Transverse colon (tissue), 4 donors: ENCODE measurements at regions not wholly inside any gene's neighbourhood (a gene's known extent, or its start where the extent isn't known, plus 50 kb on each side); places are given as distances from the start of the nearest gene placed in this dataset.
"Not testable (repeated sequence)": the region's sequence is repeated elsewhere in the genome, so short reads cannot be mapped to it uniquely, and the experiment has no call there.

Experiments used
- DNase-seq: peaks from one replicate; pipeline ENCODE4 v3.0.0-alpha.2; 2019
- H3K27ac ChIP-seq, 4 donors: fragments of 200-600 bp; sonication (generic); 2 replicates each; pipeline ENCODE4 v1.5.1; 2016 to 2018; ENCODE audit warnings: inconsistent platforms in 4 of 4
- H3K27me3 ChIP-seq: fragments of 200-600 bp; sonication (generic); 2 replicates; pipeline ENCODE4 v1.5.1; 2017; ENCODE audit warnings: inconsistent platforms
- H3K36me3 ChIP-seq, 4 donors: fragments of 200-600 bp; sonication (generic); 2 replicates each; pipeline ENCODE4 v1.5.1; 2017 to 2019; ENCODE audit warnings: inconsistent platforms in 4 of 4
- H3K4me1 ChIP-seq, 4 donors: fragments of 200-600 bp; sonication (generic); 2 replicates each; pipeline ENCODE4 v1.5.1; 2017 to 2020; ENCODE audit warnings: inconsistent platforms in 4 of 4
- H3K4me3 ChIP-seq, 4 donors: fragments of 200-600 bp; sonication (generic); 1 replicate in 1 of 4; 2 replicates in 3 of 4; pipeline versions ENCODE4 v1.5.1 to v1.6.1; 2017 to 2019; ENCODE audit warnings: inconsistent platforms in 4 of 4
- H3K9me3 ChIP-seq, 2 donors: fragments of 200-600 bp; sonication (generic); 2 replicates each; pipeline ENCODE4 v1.5.1; 2017 to 2019; ENCODE audit warnings: inconsistent platforms in 2 of 2
- CTCF ChIP-seq, 5 experiments: fragments of 200-600 bp in 3 of 5; fragments of 450-650 bp in 2 of 5; sonication (generic) in 3 of 5; IDR thresholded peaks; 1 replicate in 2 of 5; 2 replicates in 3 of 5; pipeline ENCODE4 v1.5.1; 2016 to 2017; ENCODE audit warnings: antibody characterized with exemption in 5 of 5, inconsistent platforms in 3 of 5, mild to moderate bottlenecking in 2 of 5, moderate library complexity in 1 of 5
- EP300 ChIP-seq: sonication (generic); formaldehyde crosslinking; IDR thresholded peaks from one replicate; pipeline ENCODE4 v1.6.1; 2017; ENCODE audit warnings: antibody characterized with exemption, low read depth
- POLR2A ChIP-seq: fragments of 450-650 bp; IDR thresholded peaks from one replicate; pipeline ENCODE4 v1.6.1; 2016; ENCODE audit warnings: antibody characterized with exemption, mild to moderate bottlenecking, moderate library complexity
- POLR2AphosphoS5 ChIP-seq, 3 donors: sonication (generic); formaldehyde crosslinking; IDR thresholded peaks; one replicate each; pipeline ENCODE4 v1.6.1; 2016; ENCODE audit warnings: antibody characterized with exemption in 3 of 3
- WGBS, 2 donors: methylation state at CpG; one replicate each; pipeline ENCODE4 v1.1.5; 2018; ENCODE audit warnings: low coverage in 1 of 2; 5-methylcytosine and 5-hydroxymethylcytosine counted together
- in situ Hi-C, 4 donors: fragments of 200-750 bp; cut with MboI; loops; one replicate each; pipeline versions ENCODE4 v1.15.0 to v1.15.1; 2017; ENCODE audit warnings: low sequenced_read_pairs in 3 of 4, low pct_ligation_motif_present in 1 of 4, low pct_unique_long_range_greater_than_20kb in 1 of 4
- intact Hi-C: fragments of 100-400 bp; cut with DNase I; formaldehyde crosslinking; loops from one replicate; pipeline ENCODE4 v1.15.1; 2023; ENCODE audit warnings: low total_unique reads

GRCh38 chr11:81772166-81772565 lies 961.5 kb downstream of the FAM181B start:
- H3K27ac ChIP-seq = no peak overlapping the region
- WGBS, 2 donors = 27 to 37% methylated on average over 3 of the region's 3 CpGs
- H3K27me3 ChIP-seq = no peaks in the 10 kb centered on the region
- intact Hi-C loops = no loop called here
- DNase-seq = no peak
- no peaks in the 10 kb centered on the region for H3K4me1 ChIP-seq
- TF ChIP-seq CTCF (IDR thresholded peaks at IDR 0.05) (no peak), POLR2AphosphoS5 (IDR thresholded peaks at IDR 0.05) (no peak), EP300 (no peak), POLR2A (no peak)
- in situ Hi-C loops = no loop called here
- no peaks in the 10 kb centered on the region for H3K36me3 ChIP-seq
- no peaks in the 10 kb centered on the region for H3K9me3 ChIP-seq
- H3K4me3 ChIP-seq = no peak overlapping the region

GRCh38 chr11:81769906-81770305 lies 963.8 kb downstream of the FAM181B start:
- H3K27ac ChIP-seq, intact Hi-C loops, H3K27me3 ChIP-seq, in situ Hi-C loops, H3K9me3 ChIP-seq, H3K4me1 ChIP-seq, DNase-seq, H3K4me3 ChIP-seq, H3K36me3 ChIP-seq: not testable (repeated sequence)
- WGBS, 2 donors = 28 to 55% methylated on average over 5 of the region's 5 CpGs

GRCh38 chr11:81756864-81757595 lies 976.6 kb downstream of the FAM181B start:
- in situ Hi-C loops (no loop called here), intact Hi-C loops (no loop called here)
- no peaks in the 10 kb centered on the region for H3K9me3 ChIP-seq
- no peak overlapping the region for H3K4me3 ChIP-seq
- no peaks in the 10 kb centered on the region for H3K36me3 ChIP-seq
- 92 to 100% methylated on average over 1 of the region's 1 CpG for WGBS, 2 donors
- no peaks in the 10 kb centered on the region for H3K4me1 ChIP-seq
- no peak overlapping the region for H3K27ac ChIP-seq
- H3K27me3 ChIP-seq = no peaks in the 10 kb centered on the region
- no peak for DNase-seq
- TF ChIP-seq EP300 (no peak), CTCF (IDR thresholded peaks at IDR 0.05) (no peak), POLR2AphosphoS5 (IDR thresholded peaks at IDR 0.05) (no peak), POLR2A (no peak)

- intact Hi-C loops = no loop called here
- H3K4me1 ChIP-seq = no peaks in the 10 kb centered on the region
- in situ Hi-C loops = no loop called here
- DNase-seq = no peak
- WGBS, 2 donors = 77 to 94% methylated on average over 2 of the region's 2 CpGs
- H3K27ac ChIP-seq = no peak overlapping the region
- no peaks in the 10 kb centered on the region for H3K27me3 ChIP-seq
- no peak overlapping the region for H3K4me3 ChIP-seq
- no peaks in the 10 kb centered on the region for H3K9me3 ChIP-seq
- H3K36me3 ChIP-seq = no peaks in the 10 kb centered on the region
- TF ChIP-seq EP300 (no peak), POLR2A (no peak), CTCF (IDR thresholded peaks at IDR 0.05) (no peak), POLR2AphosphoS5 (IDR thresholded peaks at IDR 0.05) (no peak)
Measured at GRCh38 chr11:81749245-81749644, 984.4 kb downstream of the FAM181B start.
